Fibroblast of lung (primary cell): ENCODE measurements at regions not wholly inside any gene's neighbourhood (a gene's known extent, or its start where the extent isn't known, plus 50 kb on each side); places are given as distances from the start of the nearest gene placed in this dataset.
"Not testable (repeated sequence)": the region's sequence is repeated elsewhere in the genome, so short reads cannot be mapped to it uniquely, and the experiment has no call there.

ENCODE experiments used
- DNase-seq, 2 donors: peaks; one replicate each; pipeline versions ENCODE4 v3.0.0 to v3.0.0-alpha.2; 2010; ENCODE audit warnings: low read depth in 2 of 2
- H2AFZ ChIP-seq: 2 replicates; pipeline ENCODE4 v1.5.1; 2012; ENCODE audit warnings: low read length, control low read depth, inconsistent platforms
- H3K27ac ChIP-seq: 2 replicates; pipeline ENCODE4 v1.5.1; 2011; ENCODE audit warnings: low read length, control low read depth; ENCODE audit not compliant: insufficient read depth
- H3K27me3 ChIP-seq: 2 replicates; pipeline ENCODE4 v1.5.1; 2011; ENCODE audit warnings: mild to moderate bottlenecking, low read length; ENCODE audit not compliant: control insufficient read depth, insufficient read depth
- H3K36me3 ChIP-seq: 2 replicates; pipeline ENCODE4 v1.5.1; 2011; ENCODE audit warnings: low read length; ENCODE audit not compliant: control insufficient read depth, insufficient read depth
- H3K4me1 ChIP-seq: 2 replicates; pipeline ENCODE4 v1.5.1; 2011; ENCODE audit warnings: low read length; ENCODE audit not compliant: control insufficient read depth, insufficient read depth; ENCODE audit errors: extremely low read depth
- H3K4me2 ChIP-seq: 2 replicates; pipeline ENCODE4 v1.5.1; 2011; ENCODE audit warnings: low read length, control low read depth; ENCODE audit not compliant: insufficient read depth; ENCODE audit errors: extremely low read depth
- H3K4me3 ChIP-seq, 4 experiments: fragments of 200-600 bp in 1 of 4; sonication (generic) in 1 of 4; replicated peaks in 1 of 4; 2 replicates each; pipeline ENCODE4 v1.5.1; 2011 to 2016; ENCODE audit warnings: low read length in 4 of 4, low read depth in 3 of 4, mild to moderate bottlenecking in 3 of 4, control low read depth in 2 of 4, inconsistent platforms in 1 of 4, mixed read lengths in 1 of 4; ENCODE audit not compliant: insufficient read depth in 1 of 4; ENCODE audit errors: control extremely low read depth in 1 of 4
- H3K79me2 ChIP-seq: 2 replicates; pipeline ENCODE4 v1.5.1; 2012; ENCODE audit warnings: mild to moderate bottlenecking, low read length, inconsistent platforms; ENCODE audit not compliant: control insufficient read depth, insufficient read depth
- H3K9ac ChIP-seq: 2 replicates; pipeline ENCODE4 v1.5.1; 2011; ENCODE audit warnings: mild to moderate bottlenecking, low read length, control low read depth; ENCODE audit not compliant: insufficient read depth
- H3K9me3 ChIP-seq: 2 replicates; pipeline ENCODE4 v1.5.1; 2012; ENCODE audit warnings: low read depth, low read length; ENCODE audit not compliant: control insufficient read depth, insufficient read depth
- H4K20me1 ChIP-seq: 2 replicates; pipeline ENCODE4 v1.5.1; 2011; ENCODE audit warnings: low read length; ENCODE audit not compliant: control insufficient read depth, insufficient read depth; ENCODE audit errors: extremely low read depth
- EZH2 ChIP-seq: IDR thresholded peaks from 2 replicates; pipeline ENCODE4 v1.5.1; 2012; ENCODE audit warnings: low read length, control low read depth, mild to moderate bottlenecking; ENCODE audit errors: missing control alignments
- TF ChIP-seq, protein P1 (sequence below), 2 donors: IDR thresholded peaks in 1 of 2; conservative IDR thresholded peaks in 1 of 2; 1 replicate in 1 of 2; 2 replicates in 1 of 2; pipeline ENCODE4 v1.5.1; 2011 to 2012; ENCODE audit warnings: low read length in 2 of 2, control low read depth in 1 of 2, inconsistent platforms in 1 of 2, low read depth in 1 of 2, mild to moderate bottlenecking in 1 of 2

DNA sequence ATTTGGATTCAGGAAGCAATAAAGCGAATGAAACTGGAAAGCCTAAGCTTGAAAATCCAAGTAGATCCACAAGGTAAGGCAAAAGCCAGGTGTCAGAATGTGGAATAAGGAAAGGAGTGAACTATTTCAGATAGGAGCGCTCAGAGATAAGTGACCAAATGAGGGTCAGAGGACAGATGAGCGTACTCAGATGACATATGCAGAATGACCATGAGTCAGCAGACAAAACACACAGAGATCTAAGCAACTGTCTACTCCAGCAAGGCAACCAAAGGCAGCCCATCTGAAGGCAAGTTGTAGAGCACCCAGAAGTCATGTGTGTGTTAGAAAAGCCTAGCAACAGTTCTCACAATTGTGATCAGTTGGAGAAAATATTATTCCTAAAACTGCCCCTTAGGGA is 548.4 kb upstream of the FSHR start:
- TF ChIP-seq, protein P1, sequence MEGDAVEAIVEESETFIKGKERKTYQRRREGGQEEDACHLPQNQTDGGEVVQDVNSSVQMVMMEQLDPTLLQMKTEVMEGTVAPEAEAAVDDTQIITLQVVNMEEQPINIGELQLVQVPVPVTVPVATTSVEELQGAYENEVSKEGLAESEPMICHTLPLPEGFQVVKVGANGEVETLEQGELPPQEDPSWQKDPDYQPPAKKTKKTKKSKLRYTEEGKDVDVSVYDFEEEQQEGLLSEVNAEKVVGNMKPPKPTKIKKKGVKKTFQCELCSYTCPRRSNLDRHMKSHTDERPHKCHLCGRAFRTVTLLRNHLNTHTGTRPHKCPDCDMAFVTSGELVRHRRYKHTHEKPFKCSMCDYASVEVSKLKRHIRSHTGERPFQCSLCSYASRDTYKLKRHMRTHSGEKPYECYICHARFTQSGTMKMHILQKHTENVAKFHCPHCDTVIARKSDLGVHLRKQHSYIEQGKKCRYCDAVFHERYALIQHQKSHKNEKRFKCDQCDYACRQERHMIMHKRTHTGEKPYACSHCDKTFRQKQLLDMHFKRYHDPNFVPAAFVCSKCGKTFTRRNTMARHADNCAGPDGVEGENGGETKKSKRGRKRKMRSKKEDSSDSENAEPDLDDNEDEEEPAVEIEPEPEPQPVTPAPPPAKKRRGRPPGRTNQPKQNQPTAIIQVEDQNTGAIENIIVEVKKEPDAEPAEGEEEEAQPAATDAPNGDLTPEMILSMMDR (conservative IDR thresholded peaks at IDR 0.05 in 1 of 2, IDR thresholded peaks at IDR 0.05 in 1 of 2; ENCODE audit: low read depth in 1 of 2, low read length in 2 of 2), result no peak
- no peak for TF ChIP-seq EZH2
- no peaks in the 10 kb centered on the region for H3K79me2 ChIP-seq

GRCh38 chr2:49693961-49694360 is 539.6 kb upstream of the FSHR start:
- Histone ChIP-seq H3K4me3 (no peak overlapping the region), H3K9ac (no peak overlapping the region), H3K9me3 (no peaks in the 10 kb centered on the region), H4K20me1 (no peaks in the 10 kb centered on the region), H2AFZ (no peak overlapping the region), H3K4me2 (no peak overlapping the region), H3K79me2 (no peaks in the 10 kb centered on the region), H3K27me3 (no peaks in the 10 kb centered on the region), H3K36me3 (no peaks in the 10 kb centered on the region), H3K4me1 (no peaks in the 10 kb centered on the region), H3K27ac (no peak overlapping the region)
- TF ChIP-seq, protein P1 (conservative IDR thresholded peaks at IDR 0.05 in 1 of 2, IDR thresholded peaks at IDR 0.05 in 1 of 2; ENCODE audit: low read depth in 1 of 2, low read length in 2 of 2), result no peak
- no peak for TF ChIP-seq EZH2
- no peak for DNase-seq

More for the DNA sequence above, 548.4 kb upstream of the FSHR start:
- Histone ChIP-seq H3K4me3 (no peak overlapping the region), H3K27ac (no peak overlapping the region), H3K27me3 (no peaks in the 10 kb centered on the region), H4K20me1 (no peaks in the 10 kb centered on the region), H3K4me1 (no peaks in the 10 kb centered on the region), H3K9ac (no peak overlapping the region), H3K9me3 (no peaks in the 10 kb centered on the region), H3K36me3 (no peaks in the 10 kb centered on the region), H3K4me2 (no peak overlapping the region), H2AFZ (no peak overlapping the region)
- DNase-seq, result no peak

DNA sequence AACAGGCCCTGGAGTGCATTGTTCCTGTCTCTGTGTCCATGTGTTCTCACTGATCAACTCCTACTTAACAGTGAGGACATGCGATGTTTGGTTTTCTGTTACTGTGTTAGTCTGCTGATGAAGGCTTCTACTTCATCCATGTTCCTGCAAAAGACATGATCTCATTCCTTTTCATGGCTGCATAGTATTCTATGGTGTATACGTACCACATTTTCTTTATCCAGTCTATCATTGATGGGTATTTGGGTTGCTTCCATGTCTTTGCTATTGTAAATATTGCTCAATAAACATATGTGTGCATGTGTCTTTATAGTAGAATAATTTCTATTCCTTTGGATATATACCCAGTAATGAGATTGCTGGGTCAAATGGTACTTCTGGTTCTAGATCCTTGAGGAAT is 537.7 kb upstream of the FSHR start:
- H3K36me3 ChIP-seq, H3K79me2 ChIP-seq, H3K27ac ChIP-seq, H3K9me3 ChIP-seq, DNase-seq, H3K9ac ChIP-seq, H2AFZ ChIP-seq, H3K27me3 ChIP-seq, H3K4me1 ChIP-seq, H3K4me2 ChIP-seq, H4K20me1 ChIP-seq, H3K4me3 ChIP-seq: not testable (repeated sequence)

GRCh38 chr2:49687918-49688317 is 533.6 kb upstream of the FSHR start:
- H4K20me1 ChIP-seq, result no peaks in the 10 kb centered on the region
- no peak overlapping the region for H2AFZ ChIP-seq
- no peaks in the 10 kb centered on the region for H3K27me3 ChIP-seq
- H3K9me3 ChIP-seq, result no peaks in the 10 kb centered on the region
- no peak for DNase-seq
- H3K4me2 ChIP-seq, result no peak overlapping the region
- no peaks in the 10 kb centered on the region for H3K36me3 ChIP-seq
- no peak overlapping the region for H3K9ac ChIP-seq
- H3K4me1 ChIP-seq, result no peaks in the 10 kb centered on the region
- H3K4me3 ChIP-seq, result no peak overlapping the region
- TF ChIP-seq, protein P1 (conservative IDR thresholded peaks at IDR 0.05 in 1 of 2, IDR thresholded peaks at IDR 0.05 in 1 of 2; ENCODE audit: low read depth in 1 of 2, low read length in 2 of 2), result no peak
- TF ChIP-seq EZH2, result no peak
- no peak overlapping the region for H3K27ac ChIP-seq
- H3K79me2 ChIP-seq, result no peaks in the 10 kb centered on the region
